ENCODE measurements at regions not wholly inside any gene's neighbourhood (a gene's known extent, or its start where the extent isn't known, plus 50 kb on each side); places are given as distances from the start of the nearest gene placed in this dataset.

GRCh38 chr20:24786646-24787045 is 162.4 kb upstream of the CST7 start:
- no peaks in the 10 kb centered on the region for H3K4me1 ChIP-seq
- peaks cover 42% of the 10 kb centered on the region for H3K27me3 ChIP-seq (ENCODE audit: low read depth)
- no peak overlapping the region for H3K27ac ChIP-seq (replicated peaks)
- no peaks in the 10 kb centered on the region for H3K9me3 ChIP-seq (replicated peaks)
- DNase-seq: no peak
- no peaks in the 10 kb centered on the region for H3K36me3 ChIP-seq
- intact Hi-C loops (cut with micrococcal nuclease): no loop called here
- TF ChIP-seq CTCF (IDR thresholded peaks at IDR 0.05; ENCODE audit: borderline replicate concordance): no peak
- H3K4me3 ChIP-seq: no peak overlapping the region

- TF ChIP-seq CTCF (IDR thresholded peaks at IDR 0.05; ENCODE audit: borderline replicate concordance): no peak
- Histone ChIP-seq H3K27ac (replicated peaks) (no peak overlapping the region), H3K27me3 (ENCODE audit: low read depth) (peaks cover 43% of the 10 kb centered on the region), H3K36me3 (no peaks in the 10 kb centered on the region), H3K9me3 (replicated peaks) (no peaks in the 10 kb centered on the region), H3K4me3 (no peak overlapping the region), H3K4me1 (no peaks in the 10 kb centered on the region)
- DNase-seq: no peak
- intact Hi-C loops (cut with micrococcal nuclease): no loop called here
These were observed 162.0 kb upstream of the CST7 start for GRCh38 chr20:24787071-24787470.

DNA sequence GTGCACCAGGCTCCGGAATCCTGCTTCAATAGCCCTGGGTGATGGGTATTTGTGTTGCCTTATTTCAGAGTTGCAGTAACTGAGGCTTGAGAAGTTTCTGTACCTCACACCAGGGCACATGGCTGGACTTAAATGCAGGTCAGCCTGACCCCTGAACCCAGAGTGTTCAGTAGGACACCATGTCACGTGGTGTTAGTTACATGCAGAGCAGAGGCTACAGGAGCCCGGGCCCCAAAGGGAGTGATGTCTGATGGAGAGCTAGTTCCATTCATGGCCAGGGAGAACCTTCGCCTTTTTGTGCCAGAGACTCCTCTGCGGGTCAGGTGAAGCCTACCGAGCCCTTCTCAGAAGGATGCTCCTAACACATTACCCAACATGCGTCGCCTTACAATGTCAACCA is 161.4 kb upstream of the CST7 start:
- H3K4me1 ChIP-seq: no peaks in the 10 kb centered on the region
- intact Hi-C loops (cut with micrococcal nuclease): no loop called here
- no peak for DNase-seq
- no peak overlapping the region for H3K4me3 ChIP-seq
- TF ChIP-seq CTCF (IDR thresholded peaks at IDR 0.05; ENCODE audit: borderline replicate concordance): no peak
- H3K36me3 ChIP-seq: no peaks in the 10 kb centered on the region
- no peak overlapping the region for H3K27ac ChIP-seq (replicated peaks)
- no peaks in the 10 kb centered on the region for H3K9me3 ChIP-seq (replicated peaks)
- peaks cover 49% of the 10 kb centered on the region for H3K27me3 ChIP-seq (ENCODE audit: low read depth)

- Histone ChIP-seq H3K4me3 (no peak overlapping the region), H3K27ac (replicated peaks) (no peak overlapping the region), H3K4me1 (no peaks in the 10 kb centered on the region), H3K27me3 (ENCODE audit: low read depth) (peaks cover 69% of the 10 kb centered on the region), H3K9me3 (replicated peaks) (no peaks in the 10 kb centered on the region), H3K36me3 (no peaks in the 10 kb centered on the region)
- DNase-seq: no peak
- intact Hi-C loops (cut with micrococcal nuclease): no loop called here
- TF ChIP-seq CTCF (IDR thresholded peaks at IDR 0.05; ENCODE audit: borderline replicate concordance): no peak
These were observed 159.2 kb upstream of the CST7 start for GRCh38 chr20:24789877-24790276.

GRCh38 chr20:24790746-24791283 is 158.3 kb upstream of the CST7 start:
- Histone ChIP-seq H3K4me3 (no peak overlapping the region), H3K9me3 (replicated peaks) (no peaks in the 10 kb centered on the region), H3K27ac (replicated peaks) (no peak overlapping the region), H3K4me1 (no peaks in the 10 kb centered on the region), H3K27me3 (ENCODE audit: low read depth) (peaks cover 71% of the 10 kb centered on the region), H3K36me3 (no peaks in the 10 kb centered on the region)
- TF ChIP-seq CTCF (IDR thresholded peaks at IDR 0.05; ENCODE audit: borderline replicate concordance): no peak
- intact Hi-C loops (cut with micrococcal nuclease): no loop called here
- DNase-seq: no peak

GRCh38 chr20:24791953-24792352 is 157.1 kb upstream of the CST7 start:
- H3K27ac ChIP-seq (replicated peaks): no peak overlapping the region
- DNase-seq: no peak
- no peak for TF ChIP-seq CTCF (IDR thresholded peaks at IDR 0.05; ENCODE audit: borderline replicate concordance)

More at GRCh38 chr20:24791953-24792352, 157.1 kb upstream of the CST7 start:
- intact Hi-C loops (cut with micrococcal nuclease): no loop called here
- Histone ChIP-seq H3K9me3 (replicated peaks) (no peaks in the 10 kb centered on the region), H3K4me3 (no peak overlapping the region), H3K36me3 (no peaks in the 10 kb centered on the region), H3K27me3 (ENCODE audit: low read depth) (peaks cover 68% of the 10 kb centered on the region), H3K4me1 (no peaks in the 10 kb centered on the region)

Measured in left ventricle myocardium inferior (tissue), 1 donor.